Astrocyte of the spinal cord (primary cell): ENCODE measurements at regions not wholly inside any gene's neighbourhood (a gene's known extent, or its start where the extent isn't known, plus 50 kb on each side); places are given as distances from the start of the nearest gene placed in this dataset.
"Not testable (repeated sequence)": the region's sequence is repeated elsewhere in the genome, so short reads cannot be mapped to it uniquely, and the experiment has no call there.

Experiments used
- DNase-seq: peaks from one replicate; pipeline ENCODE4 v3.0.0; 2011; ENCODE audit warnings: low read depth, low spot score
- H3K4me3 ChIP-seq: 2 replicates; pipeline ENCODE4 v1.5.1; 2011; ENCODE audit warnings: low read depth, mild to moderate bottlenecking, low read length, moderate library complexity
- in situ Hi-C: cut with HindIII; loops from 2 replicates; pipeline ENCODE4 v1.10.0; 2017; ENCODE audit warnings: low sequenced_read_pairs
- TF ChIP-seq, protein P1 (sequence below): IDR thresholded peaks from 2 replicates; pipeline ENCODE4 v1.5.1; 2012; ENCODE audit warnings: low read depth, mild to moderate bottlenecking, low read length, inconsistent platforms

DNA sequence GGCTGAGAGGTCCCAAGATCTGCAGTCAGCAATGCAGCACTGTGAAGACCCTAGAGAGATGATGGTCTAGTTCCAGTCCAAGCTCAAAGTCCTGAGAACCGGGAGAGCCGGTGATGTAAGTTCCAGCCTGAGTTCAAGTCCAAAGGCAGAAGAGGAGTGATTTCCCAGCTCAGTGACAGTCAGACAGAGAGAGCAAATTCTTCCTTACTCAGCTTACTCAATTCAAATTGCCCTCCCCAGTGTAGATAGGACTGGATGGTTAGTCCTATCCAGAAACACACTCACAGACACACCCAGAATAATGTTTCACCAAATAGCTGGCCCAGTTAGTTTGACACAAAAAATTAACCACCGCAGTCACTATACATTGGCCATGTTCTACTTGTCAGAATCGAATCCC lies 185.5 kb upstream of the MYO3A start:
- TF ChIP-seq, protein P1, sequence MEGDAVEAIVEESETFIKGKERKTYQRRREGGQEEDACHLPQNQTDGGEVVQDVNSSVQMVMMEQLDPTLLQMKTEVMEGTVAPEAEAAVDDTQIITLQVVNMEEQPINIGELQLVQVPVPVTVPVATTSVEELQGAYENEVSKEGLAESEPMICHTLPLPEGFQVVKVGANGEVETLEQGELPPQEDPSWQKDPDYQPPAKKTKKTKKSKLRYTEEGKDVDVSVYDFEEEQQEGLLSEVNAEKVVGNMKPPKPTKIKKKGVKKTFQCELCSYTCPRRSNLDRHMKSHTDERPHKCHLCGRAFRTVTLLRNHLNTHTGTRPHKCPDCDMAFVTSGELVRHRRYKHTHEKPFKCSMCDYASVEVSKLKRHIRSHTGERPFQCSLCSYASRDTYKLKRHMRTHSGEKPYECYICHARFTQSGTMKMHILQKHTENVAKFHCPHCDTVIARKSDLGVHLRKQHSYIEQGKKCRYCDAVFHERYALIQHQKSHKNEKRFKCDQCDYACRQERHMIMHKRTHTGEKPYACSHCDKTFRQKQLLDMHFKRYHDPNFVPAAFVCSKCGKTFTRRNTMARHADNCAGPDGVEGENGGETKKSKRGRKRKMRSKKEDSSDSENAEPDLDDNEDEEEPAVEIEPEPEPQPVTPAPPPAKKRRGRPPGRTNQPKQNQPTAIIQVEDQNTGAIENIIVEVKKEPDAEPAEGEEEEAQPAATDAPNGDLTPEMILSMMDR = no peak
- no peak for DNase-seq
- in situ Hi-C loops = no loop called here

DNA sequence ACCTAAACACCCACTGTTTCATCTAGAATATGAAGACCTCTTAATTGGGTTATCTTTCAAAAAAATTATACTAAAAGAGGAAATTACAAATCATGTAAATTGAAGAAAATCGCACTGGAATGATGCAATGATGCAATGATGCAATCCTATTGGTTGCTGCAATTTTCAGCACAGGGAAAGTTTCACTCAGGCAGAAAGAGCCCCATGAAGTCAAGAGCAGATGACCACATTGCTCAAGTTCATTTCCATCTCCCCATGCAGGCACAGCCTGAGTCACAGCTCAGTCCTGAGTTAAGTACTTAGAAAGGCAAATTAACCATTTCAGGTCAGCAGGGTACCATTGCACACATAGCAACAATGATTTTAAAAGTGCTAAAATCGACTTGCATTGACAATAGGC lies 180.3 kb upstream of the MYO3A start:
- H3K4me3 ChIP-seq = no peak overlapping the region
- DNase-seq = peak; percentile 11
- in situ Hi-C loops = no loop called here
- TF ChIP-seq, protein P1 = no peak

More for the DNA sequence above, 185.5 kb upstream of the MYO3A start:
- no peak overlapping the region for H3K4me3 ChIP-seq

DNA sequence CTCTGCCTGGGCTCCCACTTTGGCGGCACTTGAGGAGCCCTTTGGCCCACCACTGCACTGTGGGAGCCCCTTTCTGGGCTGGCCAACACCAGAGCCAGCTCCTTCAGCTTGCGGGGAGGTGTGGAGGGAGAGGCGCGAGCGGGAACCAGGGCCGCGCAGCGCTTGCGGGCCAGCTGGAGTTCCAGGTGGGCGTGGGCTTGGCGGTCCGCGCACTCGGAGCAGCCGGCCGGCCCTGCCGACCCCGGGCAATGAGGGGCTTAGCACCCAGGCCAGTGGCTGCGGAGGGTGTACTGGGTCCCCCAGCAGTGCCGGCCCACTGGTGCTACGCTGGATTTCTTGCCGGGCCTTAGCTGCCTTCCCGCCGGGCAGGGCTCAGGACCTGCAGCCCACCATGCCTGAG lies 178.2 kb upstream of the MYO3A start:
- H3K4me3 ChIP-seq, in situ Hi-C loops, DNase-seq: not testable (repeated sequence)

DNA sequence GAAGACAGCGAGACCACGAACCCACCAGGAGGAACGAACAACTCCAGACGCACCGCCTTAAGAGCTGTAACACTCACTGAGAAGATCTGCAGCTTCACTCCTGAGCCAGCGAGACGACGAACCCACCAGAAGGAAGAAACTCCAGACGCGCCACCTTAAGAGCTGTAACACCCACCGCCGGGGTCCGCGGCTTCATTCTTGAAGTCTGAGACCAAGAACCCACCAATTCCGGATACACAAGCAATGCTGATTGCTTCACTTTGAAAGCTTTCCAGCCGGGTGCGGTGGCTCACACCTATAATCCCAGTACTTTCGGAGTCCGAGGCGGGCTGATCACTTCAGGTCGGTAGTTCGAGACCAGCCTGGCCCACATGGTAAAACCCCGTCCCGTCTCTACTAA lies 177.2 kb upstream of the MYO3A start:
- in situ Hi-C loops = no loop called here
- TF ChIP-seq, protein P1 = no peak
- DNase-seq = no peak
- H3K4me3 ChIP-seq = no peak overlapping the region

DNA sequence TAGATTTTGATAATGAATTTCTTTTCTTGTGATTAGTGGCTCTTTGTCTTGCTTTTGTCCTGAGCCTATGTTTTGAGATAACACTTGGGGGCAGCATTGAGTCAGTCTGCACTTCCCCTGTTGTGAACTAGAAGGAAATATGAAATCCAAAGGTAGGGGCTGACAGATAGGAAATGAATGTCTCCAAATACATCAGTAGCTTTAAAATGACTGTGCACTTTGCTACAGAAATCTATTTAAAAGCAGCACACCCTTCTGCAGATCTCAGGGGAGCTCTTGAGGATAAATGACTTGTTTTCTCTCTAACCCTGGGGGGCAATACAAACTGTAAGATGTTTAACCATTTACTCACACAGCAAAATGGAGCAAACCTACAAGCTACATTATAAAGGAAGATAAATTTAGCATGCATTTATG lies 176.0 kb upstream of the MYO3A start:
- DNase-seq = peak; percentile 34
- no peak overlapping the region for H3K4me3 ChIP-seq
- in situ Hi-C loops = no loop called here
- TF ChIP-seq, protein P1 = peak; percentile 58

DNA sequence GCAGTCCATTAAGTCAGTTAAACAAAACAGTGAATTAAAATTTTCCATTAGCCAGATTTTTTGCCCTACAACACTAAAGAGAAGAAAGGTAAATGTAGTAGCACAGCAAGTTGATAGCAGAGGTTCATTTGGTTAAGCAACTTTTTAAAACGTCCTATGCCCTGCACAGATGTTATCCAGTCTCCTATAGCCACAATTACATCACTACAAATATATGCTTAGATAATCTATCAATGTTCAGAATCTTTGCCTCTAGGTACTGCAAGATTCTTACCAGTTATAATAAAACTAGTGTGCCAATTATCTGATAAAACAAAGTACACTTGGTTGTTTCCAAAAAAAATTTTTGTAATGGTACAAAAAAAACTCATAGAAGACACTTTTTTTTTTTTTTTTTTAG lies 175.5 kb upstream of the MYO3A start:
- TF ChIP-seq, protein P1 = no peak
- in situ Hi-C loops = no loop called here
- no peak for DNase-seq
- no peak overlapping the region for H3K4me3 ChIP-seq

DNA sequence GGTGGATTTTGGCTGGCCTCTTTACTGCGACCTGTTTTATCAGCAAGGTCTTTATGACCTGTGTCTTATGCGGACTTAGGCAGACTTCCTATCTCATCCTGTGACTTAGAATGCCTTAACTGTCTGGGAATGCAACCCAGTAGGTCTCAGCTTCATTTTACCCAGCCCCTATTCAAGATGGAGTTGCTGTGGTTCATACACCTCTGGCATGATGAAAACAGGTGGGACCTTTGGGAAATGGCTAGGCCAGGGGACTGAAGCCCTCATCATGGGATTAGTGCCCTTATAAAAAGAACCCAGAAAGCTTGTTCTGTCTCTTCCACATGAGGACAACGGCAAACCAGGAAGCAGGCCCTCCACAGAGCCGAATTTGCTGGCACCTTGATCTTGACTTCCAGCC lies 172.1 kb upstream of the MYO3A start:
- in situ Hi-C loops = no loop called here
- TF ChIP-seq, protein P1 = no peak
- no peak for DNase-seq
- H3K4me3 ChIP-seq = no peak overlapping the region
